ENCODE measurements at regions not wholly inside any gene's neighbourhood (a gene's known extent, or its start where the extent isn't known, plus 50 kb on each side); places are given as distances from the start of the nearest gene placed in this dataset.

- DNase-seq = no peak
These were observed 582.2 kb downstream of the FGF9 start for GRCh38 chr13:22253107-22253506.

- no peak for DNase-seq
These were observed 585.3 kb downstream of the FGF9 start for GRCh38 chr13:22256111-22256639.

GRCh38 chr13:22262001-22262885 is 591.4 kb downstream of the FGF9 start:
- no peak for DNase-seq

- no peak for DNase-seq
These were observed 592.3 kb downstream of the FGF9 start for GRCh38 chr13:22263185-22263584.

GRCh38 chr13:22265563-22265962 is 594.7 kb downstream of the FGF9 start:
- no peak for DNase-seq

GRCh38 chr13:22270881-22271280 is 600.0 kb downstream of the FGF9 start:
- DNase-seq = no peak

GRCh38 chr13:22271903-22272302 is 601.0 kb downstream of the FGF9 start:
- DNase-seq = no peak

GRCh38 chr13:22275393-22275792 is 604.5 kb downstream of the FGF9 start:
- DNase-seq = no peak

- DNase-seq = no peak
These were observed 605.7 kb downstream of the FGF9 start for GRCh38 chr13:22276616-22277015.

- DNase-seq = peak; percentile 75
These were observed 607.6 kb downstream of the FGF9 start for GRCh38 chr13:22278336-22278929.

- no peak for DNase-seq
These were observed 615.0 kb downstream of the FGF9 start for GRCh38 chr13:22285867-22286266.

GRCh38 chr13:22286338-22286737 is 615.5 kb downstream of the FGF9 start:
- no peak for DNase-seq

- no peak for DNase-seq
These were observed 616.6 kb downstream of the FGF9 start for GRCh38 chr13:22287343-22287920.

GRCh38 chr13:22288496-22288895 is 617.6 kb downstream of the FGF9 start:
- DNase-seq = no peak

GRCh38 chr13:22289711-22290110 is 618.8 kb downstream of the FGF9 start:
- DNase-seq = no peak

- DNase-seq = no peak
These were observed 627.7 kb downstream of the FGF9 start for GRCh38 chr13:22298530-22298929.

GRCh38 chr13:22311734-22312404 is 641.0 kb downstream of the FGF9 start:
- DNase-seq = no peak

- DNase-seq = no peak
These were observed 641.5 kb downstream of the FGF9 start for GRCh38 chr13:22312405-22312803.

- no peak for DNase-seq
These were observed 645.7 kb downstream of the FGF9 start for GRCh38 chr13:22316494-22317025.

- no peak for DNase-seq
These were observed 650.1 kb downstream of the FGF9 start for GRCh38 chr13:22320991-22321390.

- no peak for DNase-seq
These were observed 654.9 kb downstream of the FGF9 start for GRCh38 chr13:22325761-22326160.

GRCh38 chr13:22332416-22332815 is 661.5 kb downstream of the FGF9 start:
- no peak for DNase-seq

- no peak for DNase-seq
These were observed 665.6 kb downstream of the FGF9 start for GRCh38 chr13:22336460-22336859.
